ENCODE measurements at regions not wholly inside any gene's neighbourhood (a gene's known extent, or its start where the extent isn't known, plus 50 kb on each side); places are given as distances from the start of the nearest gene placed in this dataset.
"Not testable (repeated sequence)": the region's sequence is repeated elsewhere in the genome, so short reads cannot be mapped to it uniquely, and the experiment has no call there.

DNA sequence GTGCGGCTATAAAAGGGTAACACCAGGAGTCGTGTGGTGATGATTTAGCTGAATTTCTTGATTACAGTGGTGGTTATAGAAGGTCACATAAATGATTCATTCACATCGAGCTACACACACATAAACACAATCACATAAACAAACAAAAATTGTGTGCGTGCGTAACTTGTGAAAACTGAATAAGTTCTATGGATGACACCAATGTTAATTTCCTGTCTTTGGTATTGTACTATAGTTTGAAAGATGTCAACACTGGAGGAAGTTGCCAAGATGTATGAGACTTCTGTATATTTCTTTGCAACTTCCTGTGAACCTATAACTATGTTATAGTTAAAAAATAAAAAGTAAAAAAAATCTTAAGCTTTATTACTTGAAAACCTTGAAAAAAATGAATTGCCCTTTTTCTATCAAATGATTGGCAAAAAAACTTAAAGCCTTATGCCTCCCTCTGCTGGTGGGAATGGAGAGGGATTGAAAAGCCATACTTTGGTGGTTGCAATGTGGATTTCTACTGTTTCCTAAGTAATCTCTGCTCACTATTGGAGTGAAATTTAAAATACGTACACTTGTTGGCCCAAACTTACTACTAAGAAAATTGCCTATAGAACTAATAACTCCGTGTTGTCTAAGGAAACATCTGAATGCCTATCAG is 227.7 kb downstream of the RPIA start:
- DNase-seq (ENCODE audit: extremely low spot score): no peak
- POLR2A ChIA-PET: no interaction called here
- CTCF ChIA-PET: interaction anchor here (0.7 to 1.6 kb wide), 4 partner anchors 15 to 86 kb away, joined by 3 to 12 read pairs (median 4); no protein-coding TSS in a partner anchor
- TF ChIP-seq, protein P1, sequence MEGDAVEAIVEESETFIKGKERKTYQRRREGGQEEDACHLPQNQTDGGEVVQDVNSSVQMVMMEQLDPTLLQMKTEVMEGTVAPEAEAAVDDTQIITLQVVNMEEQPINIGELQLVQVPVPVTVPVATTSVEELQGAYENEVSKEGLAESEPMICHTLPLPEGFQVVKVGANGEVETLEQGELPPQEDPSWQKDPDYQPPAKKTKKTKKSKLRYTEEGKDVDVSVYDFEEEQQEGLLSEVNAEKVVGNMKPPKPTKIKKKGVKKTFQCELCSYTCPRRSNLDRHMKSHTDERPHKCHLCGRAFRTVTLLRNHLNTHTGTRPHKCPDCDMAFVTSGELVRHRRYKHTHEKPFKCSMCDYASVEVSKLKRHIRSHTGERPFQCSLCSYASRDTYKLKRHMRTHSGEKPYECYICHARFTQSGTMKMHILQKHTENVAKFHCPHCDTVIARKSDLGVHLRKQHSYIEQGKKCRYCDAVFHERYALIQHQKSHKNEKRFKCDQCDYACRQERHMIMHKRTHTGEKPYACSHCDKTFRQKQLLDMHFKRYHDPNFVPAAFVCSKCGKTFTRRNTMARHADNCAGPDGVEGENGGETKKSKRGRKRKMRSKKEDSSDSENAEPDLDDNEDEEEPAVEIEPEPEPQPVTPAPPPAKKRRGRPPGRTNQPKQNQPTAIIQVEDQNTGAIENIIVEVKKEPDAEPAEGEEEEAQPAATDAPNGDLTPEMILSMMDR (IDR thresholded peaks at IDR 0.05; ENCODE audit: control extremely low read depth, extremely low read depth, low read depth, missing control alignments): peak; percentile 19

DNA sequence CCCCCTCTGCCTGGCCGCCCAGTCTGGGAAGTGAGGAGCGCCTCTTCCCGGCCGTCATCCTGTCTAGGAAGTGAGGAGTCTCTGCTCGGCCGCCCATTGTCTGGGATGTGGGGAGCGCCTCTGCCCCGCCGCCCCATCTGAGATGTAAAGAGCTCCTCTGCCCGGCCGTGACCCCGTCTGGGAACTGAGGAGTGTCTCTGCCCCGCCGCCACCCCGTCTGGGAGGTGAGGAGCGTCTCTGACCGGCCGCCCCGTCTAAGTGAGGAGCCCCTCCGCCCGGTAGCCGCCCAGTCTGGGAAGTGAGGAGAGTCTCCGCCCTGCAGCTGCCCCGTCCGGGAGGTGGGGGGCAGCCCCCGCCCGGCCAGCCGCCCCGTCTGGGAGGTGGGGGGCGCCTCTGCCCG is 228.9 kb downstream of the RPIA start:
- POLR2A ChIA-PET, CTCF ChIA-PET: not testable (repeated sequence)

DNA sequence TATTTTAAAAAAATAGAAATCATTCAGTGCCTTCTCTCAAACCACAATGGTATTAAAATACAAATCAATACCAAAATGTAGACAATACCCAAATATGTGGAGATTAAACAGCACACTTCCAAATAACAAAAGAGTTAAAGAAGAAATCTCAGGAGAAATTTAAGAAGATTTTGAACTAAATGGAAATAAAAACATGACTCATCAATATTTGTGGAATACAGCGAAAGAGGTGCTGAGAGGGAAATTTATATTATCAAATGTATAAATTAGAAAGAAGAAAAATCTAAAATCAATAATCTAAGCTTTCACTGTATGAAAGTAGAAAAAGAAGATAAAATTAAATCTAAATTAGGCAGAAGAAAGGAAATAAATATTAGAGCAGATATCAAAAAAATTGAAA is 233.1 kb downstream of the RPIA start:
- CTCF ChIA-PET: no interaction called here
- POLR2A ChIA-PET: no interaction called here
- DNase-seq (ENCODE audit: extremely low spot score): no peak
- TF ChIP-seq, protein P1 (IDR thresholded peaks at IDR 0.05; ENCODE audit: control extremely low read depth, extremely low read depth, low read depth, missing control alignments): no peak

More for the DNA sequence above, 228.9 kb downstream of the RPIA start:
- DNase-seq (ENCODE audit: extremely low spot score): not testable (repeated sequence)

DNA sequence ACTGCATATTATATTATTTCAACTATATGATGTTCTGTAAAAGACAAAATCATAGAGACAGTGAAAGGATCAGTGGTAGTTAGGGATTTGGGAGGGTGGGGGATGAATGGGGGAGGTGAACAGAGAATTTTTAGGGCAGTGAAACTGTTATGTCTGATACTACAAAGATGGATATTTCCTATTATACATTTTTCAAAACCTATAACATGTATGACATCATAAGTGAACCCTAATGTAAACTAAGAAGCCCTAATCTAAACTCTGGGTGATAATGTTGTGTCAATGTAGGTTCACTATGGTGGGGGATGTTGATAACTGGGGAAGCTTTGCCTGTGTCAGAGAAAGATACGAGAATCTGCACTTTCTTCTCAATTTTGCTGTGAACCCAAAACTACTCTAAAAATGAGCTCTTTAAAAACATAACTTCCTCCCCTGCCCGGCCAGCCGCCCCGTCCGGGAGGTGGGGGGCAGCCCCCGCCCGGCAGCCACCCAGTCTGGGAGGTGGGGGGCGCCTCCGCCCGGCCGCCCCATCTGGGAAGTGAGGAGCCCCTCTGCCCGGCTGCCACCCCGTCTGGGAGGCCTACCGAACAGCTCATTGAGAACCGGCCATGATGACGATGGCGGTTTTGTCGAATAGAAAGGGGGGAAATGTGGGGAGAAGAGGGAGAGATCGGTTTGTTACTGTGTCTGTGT is 234.4 kb downstream of the RPIA start:
- ChIA-PET POLR2A (no interaction called here), CTCF (no interaction called here)
- TF ChIP-seq, protein P1 (IDR thresholded peaks at IDR 0.05; ENCODE audit: control extremely low read depth, extremely low read depth, low read depth, missing control alignments): no peak
- no peak for DNase-seq (ENCODE audit: extremely low spot score)

DNA sequence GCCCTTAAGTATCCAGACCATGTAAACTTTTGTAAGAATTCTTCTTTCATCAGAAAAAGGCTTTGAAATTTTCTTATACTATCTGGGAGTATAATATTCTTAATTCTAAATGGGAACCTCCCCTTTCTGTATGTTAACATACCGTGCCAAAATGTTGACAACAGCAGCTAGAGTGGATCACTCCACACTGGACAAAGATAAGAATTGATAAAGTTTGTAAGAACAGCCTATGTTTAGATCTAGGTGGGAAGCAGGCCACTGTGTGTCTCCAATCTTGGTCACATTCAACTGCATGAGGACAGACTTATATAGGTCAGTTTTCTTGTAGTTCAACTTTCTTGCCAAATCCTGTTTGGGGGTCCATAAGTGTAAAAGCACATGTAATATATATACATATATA is 235.7 kb downstream of the RPIA start:
- TF ChIP-seq, protein P1 (IDR thresholded peaks at IDR 0.05; ENCODE audit: control extremely low read depth, extremely low read depth, low read depth, missing control alignments): no peak
- no peak for DNase-seq (ENCODE audit: extremely low spot score)
- CTCF ChIA-PET: no interaction called here
- POLR2A ChIA-PET: no interaction called here

DNA sequence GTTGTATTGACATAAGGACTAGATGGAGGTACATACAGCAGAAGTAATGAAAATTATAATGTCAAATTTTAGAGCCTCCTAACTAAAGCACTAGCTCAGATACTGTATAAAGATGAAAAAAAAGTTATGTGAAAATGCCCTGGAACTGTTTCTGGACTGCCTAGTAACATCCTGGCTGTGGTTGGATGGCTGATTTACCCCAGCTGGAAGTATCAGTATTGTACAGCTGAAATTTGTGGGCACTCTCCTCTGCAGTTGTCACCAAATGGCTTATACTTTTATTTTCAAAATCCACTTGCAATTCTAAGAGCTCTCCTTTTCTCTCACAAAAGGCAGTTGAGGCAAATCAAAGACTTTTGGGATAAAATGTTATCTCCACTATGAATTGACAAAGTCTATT is 239.2 kb downstream of the RPIA start:
- TF ChIP-seq, protein P1 (IDR thresholded peaks at IDR 0.05; ENCODE audit: control extremely low read depth, extremely low read depth, low read depth, missing control alignments): no peak
- ChIA-PET CTCF (no interaction called here), POLR2A (no interaction called here)
- no peak for DNase-seq (ENCODE audit: extremely low spot score)

DNA sequence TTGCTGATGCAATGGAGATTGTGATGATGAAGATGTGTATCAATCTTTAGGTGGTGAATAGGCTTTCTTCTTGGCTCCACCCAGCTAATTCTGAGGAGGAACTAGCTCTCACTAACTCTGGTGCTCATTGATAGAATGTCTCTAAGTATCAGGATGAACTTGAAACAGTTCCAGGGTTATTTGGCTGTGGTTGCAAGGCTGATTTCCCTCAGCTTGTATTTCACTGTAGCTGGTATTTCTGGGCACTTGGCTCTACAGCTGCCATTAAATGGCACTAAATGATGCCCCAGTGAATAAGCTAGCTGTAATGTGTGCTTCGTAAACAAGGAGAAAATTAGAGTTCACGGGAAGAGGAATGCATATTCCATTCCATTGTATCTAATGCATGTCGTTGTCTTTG is 241.2 kb downstream of the RPIA start:
- CTCF ChIA-PET: no interaction called here

More for the DNA sequence above, 241.2 kb downstream of the RPIA start:
- no peak for DNase-seq (ENCODE audit: extremely low spot score)
- TF ChIP-seq, protein P1 (IDR thresholded peaks at IDR 0.05; ENCODE audit: control extremely low read depth, extremely low read depth, low read depth, missing control alignments): no peak
- POLR2A ChIA-PET: no interaction called here

Measured in GM10248 (cell line).